ENCODE measurements at regions not wholly inside any gene's neighbourhood (a gene's known extent, or its start where the extent isn't known, plus 50 kb on each side); places are given as distances from the start of the nearest gene placed in this dataset.
A peak's percentile ranks its signal among the peaks of the same experiment; 100 is the strongest.

- no peaks in the 10 kb centered on the region for H3K9me3 ChIP-seq (ENCODE audit: control insufficient read depth, insufficient read depth, low read length)
- no peak for TF ChIP-seq SMC3 (IDR thresholded peaks at IDR 0.05; ENCODE audit: low read depth, low read length)
- H2BK20ac ChIP-seq (ENCODE audit: low read depth, low read length), result no peak overlapping the region
- no peak overlapping the region for H4K91ac ChIP-seq (ENCODE audit: insufficient read depth, low read depth, low read length)
- H3K4me2 ChIP-seq (ENCODE audit: low read depth, low read length), result no peak overlapping the region
- no peak overlapping the region for H2BK120ac ChIP-seq (ENCODE audit: low read depth, low read length)
- no peaks in the 10 kb centered on the region for H4K20me1 ChIP-seq (ENCODE audit: insufficient read depth, low read length)
- peak overlapping the region; percentile 32 for H2AFZ ChIP-seq (replicated peaks; ENCODE audit: low read length, poor library complexity)
- no peaks in the 10 kb centered on the region for H3K4me1 ChIP-seq (ENCODE audit: control insufficient read depth, insufficient read depth, low read length)
- no peak overlapping the region for H3K14ac ChIP-seq (replicated peaks; ENCODE audit: low read depth, low read length)
- DNase-seq (no peak), ATAC-seq (ENCODE audit: low read depth) (no peak)
- no TSS peak for BruUV-seq (replicated peaks)
- H3K9ac ChIP-seq (ENCODE audit: low read depth, low read length), result no peak overlapping the region
- in situ Hi-C loops (cut with MboI; ENCODE audit: low sequenced_read_pairs) (no loop called here), dilution Hi-C loops (cut with HindIII; ENCODE audit: low sequenced_read_pairs, unreplicated experiment) (no loop called here), intact Hi-C loops (cut with micrococcal nuclease) (no loop called here)
- no peak overlapping the region for H3K23ac ChIP-seq (ENCODE audit: low read depth, low read length)
- H3K79me1 ChIP-seq (ENCODE audit: low read depth in 1 of 2, low read length in 2 of 2), result no peaks in the 10 kb centered on the region
- 67% methylated on average over 1 of the region's 9 CpGs; no CpG with 5 or more reads in 1 of the 2 experiments for WGBS, 2 experiments (ENCODE audit: extremely low coverage in 2 of 2, insufficient read length in 1 of 2)
- no peak overlapping the region for H4K8ac ChIP-seq (ENCODE audit: low read depth in 2 of 2, low read length in 2 of 2)
- H2BK5ac ChIP-seq (ENCODE audit: low read depth, low read length, poor library complexity, severe bottlenecking), result no peak overlapping the region
- H3K36me3 ChIP-seq (ENCODE audit: control insufficient read depth, insufficient read depth, low read length), result no peaks in the 10 kb centered on the region
- H2AK9ac ChIP-seq (replicated peaks; ENCODE audit: low read depth, low read length, poor library complexity), result no peak overlapping the region
- H3K4me3 ChIP-seq (ENCODE audit: insufficient read depth, low read depth, low read length), result no peak overlapping the region
- H3K56ac ChIP-seq (ENCODE audit: extremely low read depth, insufficient read depth, low read length), result no peak overlapping the region
- H3K27me3 ChIP-seq (ENCODE audit: control insufficient read depth, insufficient read depth, low read length), result no peaks in the 10 kb centered on the region
- ChIA-PET CTCF (no interaction called here), POLR2A (ENCODE audit: unreplicated experiment) (no interaction called here)
- H3K9me1 ChIP-seq (ENCODE audit: insufficient read depth, low read length), result no peaks in the 10 kb centered on the region
- H3K4ac ChIP-seq (ENCODE audit: low read depth, low read length), result no peak overlapping the region
- H3K27ac ChIP-seq (ENCODE audit: insufficient read depth, low read length), result no peak overlapping the region
- H4K5ac ChIP-seq (ENCODE audit: low read depth, low read length), result no peak overlapping the region
- H3K18ac ChIP-seq (ENCODE audit: low read depth, low read length), result no peak overlapping the region
- H2AK5ac ChIP-seq (ENCODE audit: low read depth, low read length), result no peak overlapping the region
- no peak overlapping the region for H2BK15ac ChIP-seq (ENCODE audit: low read depth, low read length)
These were observed 2791.0 kb upstream of the PCDH20 start for GRCh38 chr13:64206430-64207225.
